GM21529 (cell line): ENCODE measurements at regions not wholly inside any gene's neighbourhood (a gene's known extent, or its start where the extent isn't known, plus 50 kb on each side); places are given as distances from the start of the nearest gene placed in this dataset.

Source experiments
- ATAC-seq: cut with Tn5 transposase; IDR thresholded peaks from one replicate; pipeline ENCODE4 v1.9.1; 2021; ENCODE audit not compliant: unreplicated experiment

GRCh38 chr12:130070126-130070611 is 92.1 kb upstream of the FZD10 start:
- ATAC-seq: no peak

- no peak for ATAC-seq
These were observed 88.5 kb upstream of the FZD10 start for GRCh38 chr12:130073721-130074120.

GRCh38 chr12:130074661-130075406 is 87.4 kb upstream of the FZD10 start:
- ATAC-seq: no peak

- no peak for ATAC-seq
These were observed 86.7 kb upstream of the FZD10 start for GRCh38 chr12:130075497-130076076.

- ATAC-seq: no peak
These were observed 86.1 kb upstream of the FZD10 start for GRCh38 chr12:130076126-130076525.

- no peak for ATAC-seq
These were observed 85.5 kb upstream of the FZD10 start for GRCh38 chr12:130076752-130077151.

- no peak for ATAC-seq
These were observed 83.4 kb upstream of the FZD10 start for GRCh38 chr12:130078852-130079251.

GRCh38 chr12:130079279-130079678 is 83.0 kb upstream of the FZD10 start:
- no peak for ATAC-seq

GRCh38 chr12:130080205-130080604 is 82.1 kb upstream of the FZD10 start:
- no peak for ATAC-seq

GRCh38 chr12:130081117-130081805 is 81.0 kb upstream of the FZD10 start:
- ATAC-seq: no peak

GRCh38 chr12:130083002-130083401 is 79.3 kb upstream of the FZD10 start:
- ATAC-seq: no peak

- ATAC-seq: no peak
These were observed 78.5 kb upstream of the FZD10 start for GRCh38 chr12:130083734-130084133.

GRCh38 chr12:130084359-130084758 is 77.9 kb upstream of the FZD10 start:
- ATAC-seq: no peak

GRCh38 chr12:130086248-130086647 is 76.0 kb upstream of the FZD10 start:
- no peak for ATAC-seq

GRCh38 chr12:130086797-130087196 is 75.5 kb upstream of the FZD10 start:
- no peak for ATAC-seq

- ATAC-seq: no peak
These were observed 75.0 kb upstream of the FZD10 start for GRCh38 chr12:130087222-130087621.

GRCh38 chr12:130088504-130088903 is 73.8 kb upstream of the FZD10 start:
- ATAC-seq: no peak

GRCh38 chr12:130090542-130090941 is 71.7 kb upstream of the FZD10 start:
- no peak for ATAC-seq

GRCh38 chr12:130093380-130093779 is 68.9 kb upstream of the FZD10 start:
- ATAC-seq: no peak

GRCh38 chr12:130097342-130097741 is 64.9 kb upstream of the FZD10 start:
- ATAC-seq: no peak

- ATAC-seq: no peak
These were observed 64.4 kb upstream of the FZD10 start for GRCh38 chr12:130097798-130098255.
